GM21717 (cell line): ENCODE measurements at regions not wholly inside any gene's neighbourhood (a gene's known extent, or its start where the extent isn't known, plus 50 kb on each side); places are given as distances from the start of the nearest gene placed in this dataset.

ENCODE experiments used
- ATAC-seq: cut with Tn5 transposase; IDR thresholded peaks from one replicate; pipeline ENCODE4 v1.9.1; 2021; ENCODE audit warnings: mild to moderate bottlenecking, moderate library complexity; ENCODE audit not compliant: unreplicated experiment

GRCh38 chr16:89042711-89043551 is 50.7 kb upstream of the ACSF3 start:
- no peak for ATAC-seq

GRCh38 chr16:89043636-89044417 is 49.8 kb upstream of the ACSF3 start:
- ATAC-seq: no peak
